ENCODE measurements at regions not wholly inside any gene's neighbourhood (a gene's known extent, or its start where the extent isn't known, plus 50 kb on each side); places are given as distances from the start of the nearest gene placed in this dataset.
"Not testable (repeated sequence)": the region's sequence is repeated elsewhere in the genome, so short reads cannot be mapped to it uniquely, and the experiment has no call there.

DNA sequence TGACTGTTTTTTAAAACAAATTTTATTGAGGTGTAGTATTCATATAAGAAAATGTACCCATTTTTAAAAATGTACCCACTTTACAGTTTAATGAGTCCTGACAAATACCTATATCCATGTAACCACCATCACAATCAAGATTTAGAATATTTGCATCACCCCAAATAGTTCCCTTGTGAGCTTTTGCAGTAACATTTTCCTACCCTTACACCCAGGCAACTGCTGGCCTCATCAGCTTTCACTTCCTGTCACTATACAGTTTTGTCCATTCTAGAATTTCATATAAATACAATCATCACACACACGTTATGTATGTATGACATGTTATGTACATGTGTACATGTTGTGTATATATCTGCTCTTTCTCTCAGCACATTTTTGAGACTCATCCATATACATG is 96.4 kb upstream of the EMB start:
- TF ChIP-seq, protein P1, sequence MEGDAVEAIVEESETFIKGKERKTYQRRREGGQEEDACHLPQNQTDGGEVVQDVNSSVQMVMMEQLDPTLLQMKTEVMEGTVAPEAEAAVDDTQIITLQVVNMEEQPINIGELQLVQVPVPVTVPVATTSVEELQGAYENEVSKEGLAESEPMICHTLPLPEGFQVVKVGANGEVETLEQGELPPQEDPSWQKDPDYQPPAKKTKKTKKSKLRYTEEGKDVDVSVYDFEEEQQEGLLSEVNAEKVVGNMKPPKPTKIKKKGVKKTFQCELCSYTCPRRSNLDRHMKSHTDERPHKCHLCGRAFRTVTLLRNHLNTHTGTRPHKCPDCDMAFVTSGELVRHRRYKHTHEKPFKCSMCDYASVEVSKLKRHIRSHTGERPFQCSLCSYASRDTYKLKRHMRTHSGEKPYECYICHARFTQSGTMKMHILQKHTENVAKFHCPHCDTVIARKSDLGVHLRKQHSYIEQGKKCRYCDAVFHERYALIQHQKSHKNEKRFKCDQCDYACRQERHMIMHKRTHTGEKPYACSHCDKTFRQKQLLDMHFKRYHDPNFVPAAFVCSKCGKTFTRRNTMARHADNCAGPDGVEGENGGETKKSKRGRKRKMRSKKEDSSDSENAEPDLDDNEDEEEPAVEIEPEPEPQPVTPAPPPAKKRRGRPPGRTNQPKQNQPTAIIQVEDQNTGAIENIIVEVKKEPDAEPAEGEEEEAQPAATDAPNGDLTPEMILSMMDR (IDR thresholded peaks at IDR 0.05; ENCODE audit: extremely low read depth in 1 of 2, insufficient read depth in 1 of 2, low read depth in 1 of 2, low read length in 2 of 2), result not testable (repeated sequence)
- TF ChIP-seq POLR2A (IDR thresholded peaks at IDR 0.05; ENCODE audit: low read depth, low read length); EZH2 (IDR thresholded peaks at IDR 0.05; ENCODE audit: borderline replicate concordance, low read depth, low read length, severe bottlenecking); POLR2AphosphoS5 (IDR thresholded peaks at IDR 0.05; ENCODE audit: insufficient read depth, low read depth, low read length); MYC (IDR thresholded peaks at IDR 0.05; ENCODE audit: low read depth, low read length); FOS (IDR thresholded peaks at IDR 0.05; ENCODE audit: borderline replicate concordance, insufficient read depth, low read length); GATA2 (IDR thresholded peaks at IDR 0.05; ENCODE audit: insufficient read depth, insufficient read length, low read depth, low read length): not testable (repeated sequence)
- TF ChIP-seq, protein P2, sequence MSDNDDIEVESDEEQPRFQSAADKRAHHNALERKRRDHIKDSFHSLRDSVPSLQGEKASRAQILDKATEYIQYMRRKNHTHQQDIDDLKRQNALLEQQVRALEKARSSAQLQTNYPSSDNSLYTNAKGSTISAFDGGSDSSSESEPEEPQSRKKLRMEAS (IDR thresholded peaks at IDR 0.05; ENCODE audit: insufficient read depth, insufficient read length), result not testable (repeated sequence)

Measured in endothelial cell of umbilical vein (primary cell).